ENCODE measurements at regions not wholly inside any gene's neighbourhood (a gene's known extent, or its start where the extent isn't known, plus 50 kb on each side); places are given as distances from the start of the nearest gene placed in this dataset.

DNA sequence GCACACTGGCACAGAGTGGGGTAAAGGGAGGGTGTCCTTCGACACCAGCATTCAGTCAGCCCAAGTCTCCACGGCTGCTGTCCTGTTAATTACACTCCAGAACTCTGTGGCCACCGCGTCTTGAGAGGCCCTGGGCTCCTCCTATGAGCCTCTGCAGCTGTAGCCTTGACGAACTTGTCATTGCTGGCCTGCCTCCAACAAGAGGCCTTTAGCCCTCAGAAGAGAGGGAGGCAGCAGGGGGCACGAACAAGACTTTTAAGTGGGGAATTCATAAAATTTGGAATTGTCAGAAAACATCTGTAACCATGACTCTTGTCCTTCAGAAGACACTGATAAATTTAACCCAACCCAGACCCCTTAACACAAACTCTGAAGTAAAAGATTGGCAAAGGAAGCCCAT lies 241.9 kb downstream of the UQCRFS1 start:
- no peak for DNase-seq

DNA sequence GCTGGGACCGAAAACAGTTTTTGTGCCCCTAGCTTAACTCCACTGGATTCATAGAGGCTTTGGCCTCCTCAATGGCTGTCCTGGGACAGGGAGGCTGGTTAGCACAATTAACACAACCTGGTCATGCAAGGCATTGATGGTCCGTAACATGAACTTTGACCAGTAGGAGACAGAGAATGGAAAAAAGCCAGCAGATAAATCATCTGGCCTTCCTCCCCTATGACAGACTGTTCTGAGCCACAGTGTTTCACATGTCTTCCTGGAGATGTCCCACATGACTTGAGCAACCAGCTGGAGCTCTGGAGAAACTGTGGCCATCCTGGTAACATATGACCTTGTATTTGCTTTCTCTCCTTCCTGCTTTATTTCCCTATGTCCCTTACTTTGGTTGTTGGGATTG lies 244.2 kb downstream of the UQCRFS1 start:
- DNase-seq: no peak

DNA sequence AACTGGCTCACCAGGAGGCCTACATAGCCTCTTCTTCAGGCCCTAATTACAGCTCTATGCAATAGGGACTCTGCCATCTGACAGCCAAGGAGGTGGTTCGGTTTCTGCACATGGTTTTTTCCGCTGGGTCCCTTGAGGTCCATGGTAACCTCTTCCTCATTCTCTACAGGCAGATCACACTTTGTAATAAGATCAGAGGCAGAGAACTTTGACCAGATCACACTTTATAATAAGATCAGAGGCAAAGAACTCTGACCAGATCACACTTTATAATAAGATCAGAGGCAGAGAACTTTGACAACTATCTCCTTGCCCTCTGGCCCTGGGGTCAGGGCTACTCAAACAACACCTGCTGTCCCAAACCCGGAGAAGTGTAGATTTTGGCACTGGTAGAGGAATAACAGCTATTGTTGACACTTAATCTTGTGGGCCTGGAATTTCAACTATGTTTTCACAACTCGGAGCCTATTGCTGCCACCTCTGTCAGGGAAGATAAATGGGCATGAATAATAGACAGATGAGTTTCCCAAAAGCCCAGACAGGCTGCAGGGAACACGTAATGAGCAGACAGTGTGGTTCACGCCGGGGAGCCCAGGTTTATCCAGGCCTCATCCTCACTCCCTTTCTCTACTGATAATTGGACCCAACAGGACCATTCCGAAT lies 246.1 kb downstream of the UQCRFS1 start:
- no peak for DNase-seq

DNA sequence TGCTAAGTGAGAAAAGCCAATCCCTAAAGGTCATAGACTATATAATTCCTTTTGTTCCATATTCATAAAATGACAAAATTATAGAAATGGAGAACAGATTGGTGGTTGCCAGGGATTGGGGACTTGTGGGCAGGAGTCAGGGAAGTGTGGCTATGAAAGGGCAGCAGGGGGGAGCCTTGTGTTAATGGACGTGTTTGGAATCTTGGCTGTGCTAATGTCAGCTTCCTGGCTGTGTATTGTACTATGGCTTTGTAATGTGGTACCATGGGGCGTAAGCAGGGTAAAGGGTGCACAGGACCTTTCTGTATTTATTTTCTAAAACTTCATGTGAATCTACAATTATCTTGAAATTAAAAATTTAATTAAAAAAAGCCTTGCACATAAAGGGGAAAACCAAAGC lies 248.5 kb downstream of the UQCRFS1 start:
- DNase-seq: no peak

DNA sequence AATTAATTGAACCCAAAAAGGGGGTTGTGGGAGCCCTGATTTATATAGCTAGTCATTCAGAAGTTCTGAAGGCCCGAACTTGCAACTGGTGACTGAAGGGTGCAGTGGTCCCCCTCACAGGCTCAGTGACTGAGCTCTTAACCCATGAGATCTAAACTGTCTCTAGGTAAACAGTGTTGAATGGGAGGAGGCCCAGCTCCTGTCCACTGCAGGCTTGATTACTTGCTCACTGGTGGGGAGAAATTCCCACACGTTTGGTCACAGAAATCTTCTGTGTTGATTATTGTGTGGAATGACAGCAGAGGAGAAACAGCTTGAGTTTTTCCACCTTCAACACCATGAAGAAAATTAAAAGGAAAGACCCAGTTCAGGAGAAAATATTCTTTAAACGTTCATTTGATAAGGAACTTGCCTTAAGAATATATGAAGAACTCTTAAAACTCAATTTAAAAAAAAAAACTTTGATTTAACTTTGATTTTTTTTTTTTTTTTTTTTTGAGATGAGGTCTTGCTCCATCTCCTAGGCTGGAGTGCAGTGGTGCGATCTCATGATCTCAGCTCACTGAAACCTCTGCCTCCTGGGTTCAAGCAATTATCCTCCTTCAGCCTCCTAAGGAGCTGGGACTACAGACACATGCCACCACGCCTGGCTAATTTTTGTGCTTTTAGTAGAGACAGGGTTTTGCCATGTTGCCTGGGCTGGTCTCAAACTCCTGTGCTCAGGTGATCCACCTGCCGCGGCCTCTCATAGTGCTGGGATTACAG lies 249.3 kb downstream of the UQCRFS1 start:
- no peak for DNase-seq

DNA sequence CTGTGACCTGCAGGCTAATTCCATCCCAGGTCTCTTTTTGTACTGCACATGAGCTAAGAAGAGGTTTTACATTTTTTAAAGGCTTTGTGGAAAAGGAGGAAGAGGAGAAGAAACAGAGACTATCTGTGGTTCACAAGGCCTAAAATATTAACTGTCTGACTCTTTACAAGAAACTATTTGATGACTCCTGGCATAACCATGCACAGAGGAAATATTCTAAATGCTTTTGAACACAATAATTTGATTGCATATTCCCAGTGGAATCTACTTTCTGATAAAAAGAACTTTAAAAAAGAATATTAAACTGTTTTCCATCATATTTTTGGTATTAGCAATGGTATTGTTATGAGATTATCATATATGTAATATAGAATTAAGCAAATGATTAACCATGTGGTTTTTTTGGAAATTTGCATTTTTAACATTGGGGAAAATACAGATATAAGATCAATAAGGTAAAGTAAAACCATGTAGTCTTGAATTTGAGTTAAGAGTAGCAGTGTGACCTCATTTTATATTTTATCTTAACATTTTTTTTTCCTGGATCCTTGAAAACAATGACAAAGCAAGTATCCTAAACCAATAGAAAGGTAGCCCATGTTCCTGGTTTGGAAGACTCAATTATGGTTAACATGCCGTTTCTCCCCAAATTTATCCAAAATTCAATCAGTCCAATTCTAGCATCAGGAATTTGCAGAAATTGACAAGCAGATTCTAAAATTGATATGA lies 251.0 kb downstream of the UQCRFS1 start:
- no peak for DNase-seq

DNA sequence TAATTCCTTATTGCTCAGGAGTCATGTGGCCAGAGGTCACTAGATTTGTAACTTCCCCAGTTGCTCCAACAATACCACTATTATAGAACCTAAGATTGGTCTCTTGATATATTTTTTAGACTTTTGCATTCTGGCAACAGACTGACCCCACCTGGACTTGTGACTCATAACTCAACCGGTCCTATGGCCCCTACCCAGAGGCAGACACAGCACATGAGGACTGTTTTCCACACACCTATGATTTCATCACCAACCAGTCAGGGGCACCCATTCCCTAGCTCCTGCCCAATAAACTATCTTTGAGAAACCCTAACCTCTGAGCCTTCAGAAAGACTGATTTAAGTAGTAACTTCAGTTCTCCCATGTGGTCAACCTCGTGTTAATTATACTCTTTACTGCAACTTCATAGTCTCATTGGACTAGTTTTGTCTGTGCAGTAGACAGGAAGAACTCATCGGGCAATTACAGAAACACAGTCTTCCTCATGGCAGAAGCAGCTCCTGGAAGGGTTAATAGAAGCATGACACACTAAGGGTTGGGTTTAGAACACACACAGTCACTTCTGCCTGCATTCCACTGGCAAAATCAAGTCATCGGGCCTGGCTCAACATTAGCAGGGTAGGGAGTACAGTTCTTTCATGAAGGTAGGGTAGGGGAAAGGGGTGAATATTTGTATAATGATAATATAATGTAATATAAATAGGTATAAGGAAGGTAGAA lies 251.8 kb downstream of the UQCRFS1 start:
- DNase-seq: no peak

DNA sequence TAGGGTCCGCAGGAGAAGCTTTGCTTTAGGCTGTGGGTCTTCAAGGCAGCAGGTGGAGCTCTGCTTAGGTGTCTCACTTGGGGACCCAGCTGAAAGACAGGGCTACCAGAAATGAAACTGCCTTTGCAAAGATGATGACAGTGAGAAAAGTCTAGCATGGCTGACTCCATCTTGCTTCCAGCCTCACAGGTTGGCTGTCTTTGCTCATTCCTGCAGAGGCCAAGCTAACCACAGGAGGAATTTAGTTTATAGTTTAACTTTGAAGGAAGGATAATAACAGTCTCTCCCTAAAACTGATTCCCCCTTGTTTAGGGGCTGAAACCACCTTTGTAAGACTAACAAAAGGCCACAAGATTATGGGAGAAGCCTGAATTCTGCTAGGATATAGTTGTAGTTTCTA lies 252.4 kb downstream of the UQCRFS1 start:
- DNase-seq: no peak

DNA sequence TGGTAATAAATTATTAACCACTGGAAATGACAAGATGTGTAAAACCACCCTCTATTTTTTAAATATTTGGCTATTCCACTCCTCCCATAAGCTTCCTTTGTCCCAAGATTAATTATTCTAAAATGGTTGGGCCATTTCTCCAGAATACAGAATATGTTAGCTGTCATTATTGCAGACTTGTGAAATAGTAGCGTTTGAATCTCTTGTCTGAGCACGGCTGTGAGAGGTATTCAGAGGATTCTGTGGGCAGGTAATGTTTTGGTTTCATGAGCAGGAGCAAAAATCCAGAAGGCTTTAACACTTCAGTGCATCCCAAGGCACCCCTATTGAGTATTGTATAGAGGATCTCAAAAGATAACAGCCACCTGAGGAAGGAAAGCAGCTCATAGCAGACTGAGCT lies 256.0 kb downstream of the UQCRFS1 start:
- no peak for DNase-seq

DNA sequence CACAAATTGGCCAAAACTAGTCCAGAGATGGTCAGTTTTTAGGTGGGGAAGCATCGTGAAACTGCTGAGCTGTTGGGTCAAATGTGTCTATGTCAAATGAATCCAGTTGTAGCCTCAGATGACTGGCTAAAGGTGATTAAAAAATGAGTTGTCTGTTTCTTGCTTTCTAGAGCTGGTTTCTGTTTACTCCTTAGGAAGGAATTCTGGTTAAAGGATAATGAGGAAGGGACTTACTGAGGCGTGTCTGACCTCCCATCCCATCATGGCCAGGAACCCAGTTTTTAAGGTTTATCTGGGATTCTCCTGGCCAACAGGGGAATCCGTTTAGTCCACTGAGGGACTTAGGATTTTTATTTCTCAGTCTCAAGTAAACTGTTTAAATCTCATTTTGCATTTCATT lies 256.5 kb downstream of the UQCRFS1 start:
- DNase-seq: no peak

DNA sequence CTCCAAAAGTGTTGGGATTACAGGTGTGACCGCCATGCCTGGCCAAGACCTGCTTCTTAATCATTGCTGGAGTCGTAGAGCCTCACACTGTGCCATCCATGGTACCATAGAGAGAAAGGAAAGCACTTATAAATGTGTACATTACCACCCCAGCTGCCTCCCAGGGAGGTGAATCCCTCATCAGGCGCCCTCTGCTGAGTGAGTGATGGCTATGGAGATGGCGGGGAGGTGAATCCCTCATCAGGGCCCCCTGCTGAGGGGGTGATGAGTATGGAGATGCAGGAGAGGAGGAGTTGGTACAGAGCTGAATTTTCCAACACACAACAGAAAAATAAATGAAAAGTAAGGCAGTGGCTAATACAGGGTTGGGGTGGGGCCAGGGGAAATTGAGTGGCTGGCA lies 263.4 kb downstream of the UQCRFS1 start:
- no peak for DNase-seq

DNA sequence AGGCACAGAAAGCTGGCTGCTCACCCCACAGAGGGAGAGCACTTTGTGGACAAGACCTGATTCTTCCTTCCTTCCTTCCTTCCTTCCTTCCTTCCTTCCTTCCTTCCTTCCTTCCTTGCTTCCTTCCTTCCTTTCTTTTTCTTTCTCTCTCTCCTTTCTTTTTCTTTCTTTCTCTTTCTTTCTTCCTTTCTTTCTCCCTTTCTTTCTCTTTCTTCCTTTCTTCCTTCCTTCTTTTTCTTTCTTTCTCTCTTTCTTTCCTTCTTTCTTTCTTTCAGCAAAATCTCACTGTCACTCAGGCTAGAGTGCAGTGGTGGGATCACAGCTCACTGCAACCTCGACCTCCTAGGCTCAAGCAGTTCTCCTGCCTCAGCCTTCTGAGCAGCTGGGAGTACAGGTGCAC lies 263.9 kb downstream of the UQCRFS1 start:
- no peak for DNase-seq

DNA sequence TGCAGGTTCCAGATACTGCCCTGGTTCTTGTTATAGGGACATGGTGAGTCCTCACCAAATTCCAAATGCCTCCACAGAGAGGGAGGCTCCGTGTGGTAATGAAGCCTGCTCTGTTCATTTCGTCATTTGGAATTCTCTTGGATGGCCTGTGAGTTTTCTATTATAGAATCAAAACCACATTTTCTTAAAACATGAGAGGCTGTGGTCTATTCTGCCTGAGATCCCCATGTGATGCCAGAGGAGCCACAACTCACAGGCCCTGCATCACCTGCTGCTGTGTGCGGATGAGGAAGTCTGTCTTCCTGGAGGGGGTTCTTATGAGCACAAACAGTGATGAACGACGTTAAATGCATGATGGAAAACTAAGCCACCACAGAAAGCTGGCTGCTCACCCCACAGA lies 264.4 kb downstream of the UQCRFS1 start:
- no peak for DNase-seq

DNA sequence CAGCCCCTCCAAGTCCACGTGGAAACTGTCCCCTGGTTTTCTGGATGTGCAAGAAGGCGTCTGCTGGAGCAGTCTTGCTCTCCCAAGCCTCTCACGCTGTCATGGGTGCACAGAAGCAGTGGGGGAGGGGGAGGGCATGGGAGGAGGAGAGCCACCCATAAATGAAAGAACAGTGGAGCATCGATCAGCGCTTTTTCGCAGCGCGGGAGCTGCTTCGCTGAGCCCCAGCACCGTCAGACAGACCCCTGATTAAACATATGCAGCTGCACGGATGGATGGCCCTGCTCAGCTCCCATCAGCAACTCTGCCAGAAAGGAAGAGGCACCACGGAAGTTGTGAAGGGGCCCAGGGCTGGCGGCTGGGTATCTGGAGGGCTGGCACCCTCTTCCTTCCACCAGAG lies 264.9 kb downstream of the UQCRFS1 start:
- no peak for DNase-seq

DNA sequence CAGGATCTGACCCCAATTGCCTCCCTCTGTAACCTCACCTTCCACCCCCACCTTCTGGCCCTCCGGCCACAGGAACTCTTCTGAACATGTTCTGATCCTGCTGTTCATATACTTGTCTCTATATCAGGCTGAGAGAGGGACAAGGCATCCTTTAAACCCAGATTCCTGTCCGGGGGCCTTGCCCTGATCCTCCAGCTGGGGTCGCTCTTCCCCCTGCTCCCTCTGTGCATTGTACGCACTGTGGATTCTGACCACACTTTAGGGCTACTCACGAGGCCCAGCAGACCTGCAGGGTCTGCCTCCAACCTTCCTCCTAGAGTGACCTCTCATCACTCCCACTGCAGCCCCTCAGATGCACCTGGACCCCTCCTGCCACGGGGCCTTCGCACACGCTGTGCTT lies 269.3 kb downstream of the UQCRFS1 start:
- no peak for DNase-seq

DNA sequence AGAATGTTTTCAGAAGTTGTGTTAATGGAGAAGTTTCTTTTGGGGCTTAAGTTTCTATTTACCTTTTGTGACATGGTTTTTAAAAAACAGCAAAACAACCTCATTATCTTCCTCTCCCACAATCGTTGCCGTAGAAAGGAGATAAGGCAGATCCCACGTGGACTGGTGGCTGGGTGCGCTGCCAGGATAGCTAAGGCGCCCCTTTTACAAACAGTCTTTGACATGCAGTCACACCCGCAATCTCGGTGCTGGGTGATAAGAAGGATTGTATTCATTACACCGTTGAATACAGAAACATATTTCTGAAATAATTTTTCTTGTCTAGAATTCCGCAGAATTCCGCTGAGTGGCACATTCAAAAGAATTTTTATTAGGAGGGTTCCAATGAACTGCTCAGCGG lies 271.1 kb downstream of the UQCRFS1 start:
- DNase-seq: no peak

DNA sequence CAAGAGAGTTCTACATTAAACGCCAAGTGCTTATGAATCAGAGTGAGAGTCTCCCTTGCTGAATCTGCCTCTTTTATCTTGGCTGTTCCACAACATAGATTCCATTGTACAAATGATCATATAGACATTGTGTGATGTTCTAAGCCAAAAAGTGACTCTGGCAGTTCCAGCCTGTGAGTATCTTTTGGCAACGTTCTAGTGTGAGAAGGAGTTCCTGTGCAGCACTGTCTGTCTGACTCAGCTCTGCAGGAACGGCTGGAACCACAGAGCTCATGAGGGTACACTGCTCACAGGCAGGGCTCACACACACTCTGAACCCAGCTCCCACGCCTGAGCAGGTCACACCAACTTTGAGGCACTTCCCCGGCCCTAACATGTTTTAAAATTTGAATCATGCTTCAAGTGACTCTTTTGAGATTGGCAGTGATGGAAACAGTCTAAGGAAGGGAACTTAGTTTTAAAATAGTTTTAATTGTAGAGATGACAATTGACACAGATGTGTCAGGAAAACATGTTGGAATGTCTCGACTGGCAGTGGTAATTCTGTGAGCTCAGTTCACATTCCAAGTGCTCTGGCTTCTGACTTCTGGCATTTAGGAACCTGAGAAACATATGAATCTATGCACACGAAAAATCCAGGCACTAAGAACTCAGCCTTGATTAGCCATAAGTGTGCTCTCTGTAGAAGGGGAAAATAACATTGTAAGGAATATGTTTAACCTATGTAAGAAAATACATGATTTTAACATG lies 272.0 kb downstream of the UQCRFS1 start:
- DNase-seq: no peak

DNA sequence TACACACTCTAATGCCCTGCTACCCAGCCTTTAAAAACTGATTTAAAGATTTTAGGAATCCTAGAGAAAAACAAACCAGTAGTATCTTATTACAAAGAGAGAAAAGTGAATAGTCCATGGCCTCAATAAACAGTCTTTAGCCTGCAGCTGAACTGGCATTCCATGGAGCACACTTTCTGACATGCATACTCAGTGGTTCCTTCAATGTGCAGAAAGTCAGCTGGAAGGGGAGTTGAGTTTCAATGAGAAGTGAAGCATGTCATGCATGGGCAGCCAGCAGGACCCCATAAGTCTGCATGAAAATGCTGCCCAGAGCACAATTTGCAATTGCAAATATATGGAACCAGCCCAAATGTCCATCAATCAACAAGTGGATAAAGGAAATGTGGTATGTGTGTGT lies 273.7 kb downstream of the UQCRFS1 start:
- DNase-seq: no peak

DNA sequence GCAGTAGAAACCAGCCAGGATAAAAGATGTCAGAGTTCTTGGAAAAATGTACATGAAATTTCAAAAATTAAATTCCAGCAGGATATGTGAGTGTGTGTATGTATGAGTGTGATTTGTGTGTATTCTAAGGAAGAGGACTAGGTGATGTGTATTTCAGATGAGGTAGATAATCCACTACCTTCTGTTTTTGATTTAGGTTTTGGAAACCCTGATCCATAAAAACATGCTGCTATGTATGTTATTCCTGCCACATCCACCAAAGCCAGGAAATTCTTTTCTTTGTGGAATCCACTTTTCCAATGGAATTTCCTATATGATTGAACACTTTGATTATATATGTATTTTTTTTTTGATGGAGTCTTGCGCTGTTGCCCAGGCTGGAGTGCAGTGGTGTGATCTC lies 276.9 kb downstream of the UQCRFS1 start:
- no peak for DNase-seq

DNA sequence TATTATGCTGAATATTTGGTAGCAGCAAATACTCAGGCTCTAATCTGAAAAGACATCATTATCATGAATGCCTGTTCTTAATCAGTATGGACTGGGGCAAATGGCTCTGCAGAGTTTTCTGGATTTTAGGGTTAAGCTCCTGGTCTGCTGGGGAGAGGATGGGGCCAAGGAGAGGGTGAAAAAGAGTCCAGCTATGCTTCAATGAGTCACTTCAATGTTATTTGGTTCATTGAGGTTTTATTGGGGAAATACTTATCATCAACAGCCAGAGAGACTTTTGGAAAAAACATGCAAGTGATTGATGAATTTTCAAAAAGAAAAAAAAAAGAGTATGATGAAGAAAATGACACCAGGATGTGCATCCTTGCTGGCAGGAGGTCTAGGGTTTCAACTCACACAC lies 278.3 kb downstream of the UQCRFS1 start:
- no peak for DNase-seq

DNA sequence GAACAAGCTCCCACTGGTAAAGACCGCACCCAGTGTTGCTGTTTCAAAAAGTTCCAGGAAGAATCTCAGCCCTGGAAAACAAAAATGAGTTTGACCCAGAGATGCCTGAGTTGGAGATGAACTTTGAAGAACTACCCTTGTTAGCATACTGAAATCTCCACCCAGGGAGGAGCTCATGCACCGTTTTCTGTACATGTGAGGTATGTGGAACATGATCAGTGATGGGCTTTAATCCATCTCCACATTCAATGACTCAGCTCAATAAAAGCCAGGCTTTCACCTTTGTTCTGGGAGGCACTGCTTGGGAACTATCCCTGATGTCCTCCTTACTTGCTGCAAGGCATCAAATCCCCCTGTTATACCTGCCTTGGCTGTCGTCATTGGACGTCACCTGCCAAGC lies 279.9 kb downstream of the UQCRFS1 start:
- DNase-seq: no peak

DNA sequence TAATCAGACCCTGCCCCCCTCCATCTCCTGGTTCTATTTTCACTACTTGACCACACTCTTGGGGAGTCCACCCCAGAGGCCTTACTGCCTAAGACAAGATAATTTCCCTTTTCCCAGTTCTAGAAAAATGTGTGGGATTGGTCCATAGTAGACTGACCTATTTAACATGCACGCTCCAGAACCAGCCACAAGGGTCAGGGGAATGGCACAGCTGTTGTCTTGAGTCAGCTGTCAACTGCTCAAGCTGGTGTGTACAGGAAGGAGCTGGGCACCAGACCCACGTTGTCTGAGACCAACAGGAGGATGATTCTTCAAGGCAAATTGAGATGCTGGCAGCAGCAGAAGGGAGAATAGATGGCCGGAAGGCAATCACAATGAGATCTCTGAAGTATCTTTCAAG lies 280.5 kb downstream of the UQCRFS1 start:
- DNase-seq: no peak

DNA sequence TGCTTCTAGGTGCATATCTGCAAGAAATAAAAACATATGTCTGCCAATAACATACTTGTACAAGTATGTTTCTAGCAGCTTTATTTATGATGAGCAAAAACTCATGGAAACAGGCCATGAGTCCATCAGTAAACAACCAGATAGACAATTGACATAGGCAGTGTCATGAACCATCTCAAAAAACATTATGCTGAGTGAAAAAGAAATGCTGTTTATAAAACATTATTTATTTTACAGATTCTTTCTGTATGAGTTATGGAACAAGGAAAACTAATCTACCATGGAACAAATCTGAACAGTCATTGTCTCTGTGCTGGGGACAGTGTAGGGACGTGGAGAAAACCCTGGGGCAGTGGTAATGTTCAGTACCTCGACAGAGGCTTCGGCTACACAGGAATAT lies 283.9 kb downstream of the UQCRFS1 start:
- no peak for DNase-seq
